ENCODE measurements at regions not wholly inside any gene's neighbourhood (a gene's known extent, or its start where the extent isn't known, plus 50 kb on each side); places are given as distances from the start of the nearest gene placed in this dataset.
A peak's percentile ranks its signal among the peaks of the same experiment; 100 is the strongest.

- TF ChIP-seq BHLHE40 (IDR thresholded peaks at IDR 0.05; ENCODE audit: low read depth, low read length): no peak
- TF ChIP-seq, protein P1, sequence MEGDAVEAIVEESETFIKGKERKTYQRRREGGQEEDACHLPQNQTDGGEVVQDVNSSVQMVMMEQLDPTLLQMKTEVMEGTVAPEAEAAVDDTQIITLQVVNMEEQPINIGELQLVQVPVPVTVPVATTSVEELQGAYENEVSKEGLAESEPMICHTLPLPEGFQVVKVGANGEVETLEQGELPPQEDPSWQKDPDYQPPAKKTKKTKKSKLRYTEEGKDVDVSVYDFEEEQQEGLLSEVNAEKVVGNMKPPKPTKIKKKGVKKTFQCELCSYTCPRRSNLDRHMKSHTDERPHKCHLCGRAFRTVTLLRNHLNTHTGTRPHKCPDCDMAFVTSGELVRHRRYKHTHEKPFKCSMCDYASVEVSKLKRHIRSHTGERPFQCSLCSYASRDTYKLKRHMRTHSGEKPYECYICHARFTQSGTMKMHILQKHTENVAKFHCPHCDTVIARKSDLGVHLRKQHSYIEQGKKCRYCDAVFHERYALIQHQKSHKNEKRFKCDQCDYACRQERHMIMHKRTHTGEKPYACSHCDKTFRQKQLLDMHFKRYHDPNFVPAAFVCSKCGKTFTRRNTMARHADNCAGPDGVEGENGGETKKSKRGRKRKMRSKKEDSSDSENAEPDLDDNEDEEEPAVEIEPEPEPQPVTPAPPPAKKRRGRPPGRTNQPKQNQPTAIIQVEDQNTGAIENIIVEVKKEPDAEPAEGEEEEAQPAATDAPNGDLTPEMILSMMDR (conservative IDR thresholded peaks at IDR 0.05; ENCODE audit: low read depth, low read length): no peak
- TF ChIP-seq RCOR1 (IDR thresholded peaks at IDR 0.05; ENCODE audit: insufficient replicate concordance, low read length): no peak
- TF ChIP-seq MAFK (IDR thresholded peaks at IDR 0.05; ENCODE audit: low read depth, low read length): no peak
- TF ChIP-seq, protein P2, sequence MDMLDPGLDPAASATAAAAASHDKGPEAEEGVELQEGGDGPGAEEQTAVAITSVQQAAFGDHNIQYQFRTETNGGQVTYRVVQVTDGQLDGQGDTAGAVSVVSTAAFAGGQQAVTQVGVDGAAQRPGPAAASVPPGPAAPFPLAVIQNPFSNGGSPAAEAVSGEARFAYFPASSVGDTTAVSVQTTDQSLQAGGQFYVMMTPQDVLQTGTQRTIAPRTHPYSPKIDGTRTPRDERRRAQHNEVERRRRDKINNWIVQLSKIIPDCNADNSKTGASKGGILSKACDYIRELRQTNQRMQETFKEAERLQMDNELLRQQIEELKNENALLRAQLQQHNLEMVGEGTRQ (IDR thresholded peaks at IDR 0.05; ENCODE audit: low read depth, low read length): no peak
- no peak for TF ChIP-seq SMC3 (IDR thresholded peaks at IDR 0.05; ENCODE audit: low read depth, low read length)
- TF ChIP-seq MAZ (IDR thresholded peaks at IDR 0.05; ENCODE audit: borderline replicate concordance, low read depth, low read length): no peak
- TF ChIP-seq RAD21 (IDR thresholded peaks at IDR 0.05; ENCODE audit: low read length): no peak
- Histone ChIP-seq H3K4me2 (ENCODE audit: low read depth, low read length) (no peak overlapping the region), H2AK5ac (ENCODE audit: low read depth, low read length) (0 out of 2 replicates have a peak overlapping the region, but pooled peaks have one; percentile 62), H2AFZ (replicated peaks; ENCODE audit: low read length, poor library complexity) (no peak overlapping the region), H3K9ac (ENCODE audit: low read depth, low read length) (no peak overlapping the region), H3K9me1 (ENCODE audit: insufficient read depth, low read length) (no peaks in the 10 kb centered on the region; the same call in none of the 2 replicates), H4K5ac (ENCODE audit: low read depth, low read length) (no peak overlapping the region; the same call in 1 of the 2 replicates), H4K8ac (ENCODE audit: low read depth in 2 of 2, low read length in 2 of 2) (peak overlapping the region in 1 of 2 experiments; percentile 35; a peak in 1 of 4 replicates), H3K18ac (ENCODE audit: low read depth, low read length) (no peak overlapping the region), H3K56ac (ENCODE audit: extremely low read depth, insufficient read depth, low read length) (no peak overlapping the region), H3K9me3 (ENCODE audit: control insufficient read depth, insufficient read depth, low read length) (no peaks in the 10 kb centered on the region), H3K27me3 (ENCODE audit: control insufficient read depth, insufficient read depth, low read length) (no peaks in the 10 kb centered on the region; the same call in none of the 2 replicates), H3K4me3 (ENCODE audit: insufficient read depth, low read depth, low read length) (no peak overlapping the region), H3K14ac (replicated peaks; ENCODE audit: low read depth, low read length) (no peak overlapping the region; the same call in 1 of the 2 replicates), H2BK15ac (ENCODE audit: low read depth, low read length) (0 out of 3 replicates have a peak overlapping the region, but pooled peaks have one; percentile 68), H2AK9ac (replicated peaks; ENCODE audit: low read depth, low read length, poor library complexity) (no peak overlapping the region), H3K27ac (ENCODE audit: insufficient read depth, low read length) (peak overlapping the region; percentile 66; the same call in 1 of the 2 replicates), H3K23ac (ENCODE audit: low read depth, low read length) (no peak overlapping the region), H3K4me1 (ENCODE audit: control insufficient read depth, insufficient read depth, low read length) (peaks cover 2% of the 10 kb centered on the region), H3K4ac (ENCODE audit: low read depth, low read length) (no peak overlapping the region; the same call in 1 of the 2 replicates), H3K79me1 (ENCODE audit: low read depth in 1 of 2, low read length in 2 of 2) (peaks cover 5 to 29% of the 10 kb centered on the region in 2 experiments; a peak in 2 of 4 replicates), H2BK120ac (ENCODE audit: low read depth, low read length) (peak overlapping the region; percentile 41; the same call in 1 of the 2 replicates), H4K91ac (ENCODE audit: insufficient read depth, low read depth, low read length) (no peak overlapping the region), H3K36me3 (ENCODE audit: control insufficient read depth, insufficient read depth, low read length) (no peaks in the 10 kb centered on the region; the same call in 1 of the 2 replicates), H4K20me1 (ENCODE audit: insufficient read depth, low read length) (no peaks in the 10 kb centered on the region), H2BK20ac (ENCODE audit: low read depth, low read length) (no peak overlapping the region; the same call in 1 of the 2 replicates), H2BK5ac (ENCODE audit: low read depth, low read length, poor library complexity, severe bottlenecking) (no peak overlapping the region)
- in situ Hi-C loops (cut with MboI; ENCODE audit: low sequenced_read_pairs): no loop called here
- ATAC-seq (ENCODE audit: low read depth) (no peak), DNase-seq (no peak)
- intact Hi-C loops (cut with micrococcal nuclease): no loop called here
- dilution Hi-C loops (cut with HindIII; ENCODE audit: low sequenced_read_pairs, unreplicated experiment): no loop called here
- 100% methylated on average over 1 of the region's 6 CpGs; no CpG with 5 or more reads in 1 of the 2 experiments for WGBS, 2 experiments (ENCODE audit: extremely low coverage in 2 of 2, insufficient read length in 1 of 2)
- CTCF ChIA-PET: no interaction called here
- BruUV-seq (replicated peaks): no TSS peak
- POLR2A ChIA-PET (ENCODE audit: unreplicated experiment): interaction anchor here (0.6 kb wide), 1 partner anchor 822 kb away, joined by 3 read pairs; no protein-coding TSS in a partner anchor
Observed at GRCh38 chrX:45783002-45783401, 582.3 kb upstream of the DIPK2B start.

Data from IMR-90 (cell line).